Glomerular visceral epithelial cell (primary cell): ENCODE measurements at regions not wholly inside any gene's neighbourhood (a gene's known extent, or its start where the extent isn't known, plus 50 kb on each side); places are given as distances from the start of the nearest gene placed in this dataset.
"Not testable (repeated sequence)": the region's sequence is repeated elsewhere in the genome, so short reads cannot be mapped to it uniquely, and the experiment has no call there.

ENCODE experiments used
- DNase-seq: peaks from one replicate; pipeline ENCODE4 v3.0.0-alpha.2; 2016; ENCODE audit errors: extremely low spot score

DNA sequence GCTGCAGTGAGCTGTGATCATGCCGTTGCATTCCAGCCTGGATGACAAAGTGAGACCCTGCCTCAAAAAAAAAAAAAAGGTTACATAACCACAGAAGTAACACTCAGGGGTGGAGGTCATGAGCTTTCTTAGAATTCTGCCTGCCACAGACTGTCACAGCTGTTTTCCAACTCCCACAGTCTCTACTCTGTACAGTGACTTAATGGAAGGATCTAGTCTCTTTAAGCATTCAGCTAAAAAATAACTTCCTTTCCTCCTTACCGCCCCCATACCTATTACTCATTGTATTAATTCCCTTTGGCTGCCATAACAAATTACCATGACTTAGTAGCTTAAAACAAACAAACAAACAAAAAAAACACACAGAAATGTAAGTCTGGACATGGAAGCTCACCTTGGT, 99.6 kb upstream of the UBE2E1 start:
- no peak for DNase-seq

DNA sequence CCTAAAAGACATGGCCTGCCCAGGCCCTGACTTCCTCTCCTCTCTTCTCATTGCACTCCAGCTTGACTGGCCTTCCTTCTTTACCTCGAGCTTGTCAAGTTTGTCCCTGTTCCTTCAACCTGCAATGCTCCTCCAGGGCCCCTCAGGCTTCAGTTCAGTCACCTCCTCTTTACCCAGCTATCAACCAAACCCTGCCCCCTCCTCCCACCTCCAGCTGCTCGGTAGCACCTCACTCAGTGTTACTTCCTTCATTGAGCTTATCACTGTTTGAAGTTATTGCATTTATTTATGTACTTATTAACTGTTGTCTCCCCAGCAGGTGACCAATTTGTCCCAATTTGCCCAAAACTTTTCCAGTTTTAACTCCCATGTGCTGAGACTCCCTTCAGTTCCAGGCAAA, 95.8 kb upstream of the UBE2E1 start:
- no peak for DNase-seq

DNA sequence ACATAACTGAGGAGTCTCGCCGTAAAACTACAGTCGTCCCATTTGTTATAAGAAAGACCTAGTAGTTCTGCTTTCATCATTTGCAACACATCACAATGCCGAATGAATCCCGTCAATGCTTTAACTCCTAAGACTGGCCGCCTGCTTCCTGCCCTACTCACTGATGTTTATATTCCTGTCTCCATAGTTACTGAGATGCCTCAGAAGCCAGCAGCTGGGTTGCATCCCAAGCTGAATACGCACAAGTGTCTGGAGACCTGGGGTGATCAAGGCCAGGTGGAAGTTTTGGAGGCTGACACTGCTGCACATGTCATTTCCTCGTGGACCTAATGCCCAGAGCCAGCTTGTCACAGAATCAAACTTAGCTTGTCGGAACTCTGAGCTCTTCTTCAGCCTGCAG, 95.2 kb upstream of the UBE2E1 start:
- DNase-seq: peak; percentile 8

DNA sequence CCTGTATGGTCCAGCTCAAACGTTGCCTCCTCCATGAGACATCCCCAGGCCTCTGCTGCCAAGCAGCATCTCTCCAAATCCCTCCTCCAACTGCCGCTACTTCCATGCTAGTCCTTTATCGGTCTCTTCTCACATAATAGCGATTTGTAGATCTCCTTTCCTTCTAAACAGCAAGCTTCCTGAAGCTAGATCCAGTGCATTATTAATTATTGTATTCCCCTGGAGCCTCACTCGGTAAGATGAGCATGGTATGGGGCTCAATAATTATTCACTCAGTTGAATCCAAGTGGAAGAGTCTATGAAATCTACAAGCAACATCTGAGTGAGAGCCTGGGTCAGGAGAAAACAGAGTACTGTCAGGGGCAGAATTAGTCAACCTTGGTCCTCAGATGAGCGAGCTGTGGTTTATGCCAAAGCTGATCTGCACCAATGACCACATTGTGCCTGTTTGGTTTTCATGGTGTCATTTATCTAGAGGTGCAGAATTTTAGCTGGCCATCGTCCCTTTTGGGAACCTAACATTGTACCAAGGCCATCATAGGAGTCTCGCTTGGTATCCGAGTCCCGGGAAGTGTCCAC, 93.8 kb upstream of the UBE2E1 start:
- peak; percentile 52 for DNase-seq

DNA sequence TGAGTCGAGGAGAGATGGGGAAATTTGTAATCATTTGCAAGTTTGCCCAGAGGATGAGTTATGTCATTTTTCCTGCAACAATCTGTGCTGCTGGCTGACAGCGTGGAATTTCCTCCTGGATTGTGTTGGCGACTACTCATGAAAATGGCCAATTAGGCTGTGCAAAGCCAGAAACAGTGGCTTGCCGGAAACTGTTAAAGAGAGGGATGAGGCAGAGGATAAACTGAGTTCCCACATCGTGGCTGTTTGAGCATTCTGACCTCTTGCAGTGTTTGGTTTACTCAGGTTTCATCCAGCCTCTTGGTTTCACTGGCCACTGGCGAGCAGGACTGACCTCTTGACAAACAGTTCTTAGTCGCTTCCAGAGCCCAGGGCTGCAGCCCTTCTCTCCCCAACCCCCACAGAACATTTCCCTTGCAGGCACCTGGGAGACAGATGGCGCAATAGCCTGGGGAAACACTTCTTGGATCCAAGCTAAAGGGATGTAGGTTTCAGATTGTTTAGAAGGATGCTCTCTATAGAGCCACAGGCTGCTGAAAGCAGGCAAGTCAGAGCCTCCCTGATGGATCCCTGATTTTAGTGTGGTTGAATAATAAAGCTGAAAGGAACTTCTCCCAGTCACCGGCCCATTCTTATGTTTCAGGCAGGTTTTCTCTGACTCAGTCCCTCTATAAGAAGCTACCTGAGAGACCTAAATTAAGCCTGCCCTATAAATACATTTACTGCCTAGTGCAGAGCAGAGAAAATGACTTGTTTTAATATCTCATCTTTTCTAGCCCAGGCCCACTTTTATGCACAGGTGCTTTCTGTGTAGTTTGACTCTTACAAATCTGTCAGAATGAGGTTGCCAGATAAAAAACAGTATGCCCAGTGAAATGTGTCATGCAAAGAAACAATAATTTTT, 92.8 kb upstream of the UBE2E1 start:
- DNase-seq: peak; percentile 79

DNA sequence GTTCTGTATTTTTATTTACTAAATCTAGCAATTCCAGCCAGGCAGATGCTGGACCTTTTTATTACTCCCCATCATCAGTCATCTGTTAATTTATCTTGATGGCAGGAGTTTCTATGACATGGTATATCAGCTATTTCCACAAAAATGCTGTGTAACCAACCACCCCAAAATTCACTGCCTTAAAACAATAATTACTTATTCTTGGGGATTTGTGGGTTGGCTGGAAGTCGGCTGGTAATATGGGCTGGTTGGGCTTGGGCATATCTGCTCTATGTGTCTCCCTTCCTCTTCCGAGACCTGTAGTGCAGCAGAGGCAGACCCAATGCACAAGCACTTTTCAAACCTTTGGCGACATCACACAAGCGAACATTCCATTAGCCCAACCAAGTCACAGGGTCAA, 92.1 kb upstream of the UBE2E1 start:
- DNase-seq: peak; percentile 52

DNA sequence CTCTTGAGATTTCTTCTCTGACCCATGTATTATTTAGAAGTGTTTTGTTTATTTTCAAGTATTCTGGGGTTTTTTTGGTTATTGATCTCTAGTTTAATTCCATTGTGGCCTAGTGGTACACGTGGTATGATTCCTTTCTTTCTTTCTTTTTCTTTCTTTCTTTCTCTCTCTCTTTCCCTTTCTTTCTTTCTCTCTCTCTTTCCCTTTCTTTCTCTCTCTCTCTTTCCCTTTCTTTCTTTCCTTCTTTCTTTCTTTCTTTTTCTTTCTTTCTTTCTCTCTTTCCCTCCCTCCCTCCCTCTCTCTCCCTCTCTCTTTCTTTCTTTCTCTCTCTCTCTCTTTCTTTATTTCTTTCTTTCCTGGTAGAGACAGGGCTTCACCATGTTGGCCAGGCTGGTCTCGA, 85.7 kb upstream of the UBE2E1 start:
- no peak for DNase-seq

DNA sequence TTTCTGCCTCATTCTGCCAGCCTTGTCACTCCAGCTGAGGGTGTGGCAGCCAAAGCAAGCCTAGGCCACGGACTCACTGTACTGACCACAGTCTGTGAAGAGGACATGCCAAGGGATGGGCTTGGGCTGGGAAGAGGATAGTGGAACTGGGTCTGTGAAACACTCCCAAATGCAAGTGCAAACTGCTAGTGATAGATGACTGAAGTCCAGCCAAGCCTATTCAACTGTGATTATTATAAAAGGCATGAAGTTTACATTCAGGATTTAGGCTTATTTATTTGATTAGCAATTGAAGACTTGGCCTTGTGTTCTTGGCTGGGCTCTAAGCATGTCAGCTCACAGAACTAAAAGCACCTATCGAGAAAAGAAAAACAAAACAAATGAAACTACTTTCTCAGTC, 84.9 kb upstream of the UBE2E1 start:
- no peak for DNase-seq

DNA sequence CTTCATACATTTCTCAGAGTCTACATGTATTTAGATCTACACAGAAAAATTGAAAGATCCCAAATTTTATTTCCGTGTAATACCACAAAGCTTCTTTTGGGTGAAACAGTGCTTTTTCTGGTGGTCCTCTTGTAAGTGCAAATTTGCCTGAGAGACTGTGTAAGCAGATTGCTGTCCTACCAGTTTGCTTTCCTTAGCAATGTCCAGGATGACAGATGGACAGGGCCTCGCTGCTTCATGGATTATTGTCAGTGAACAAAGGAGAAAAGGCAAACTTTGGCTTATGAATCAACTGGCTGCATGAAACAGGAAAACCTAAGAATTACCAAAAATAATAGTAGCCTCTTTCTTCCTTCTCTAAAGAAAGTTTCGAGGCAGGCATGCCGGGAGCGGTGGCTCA, 82.6 kb upstream of the UBE2E1 start:
- DNase-seq: no peak

DNA sequence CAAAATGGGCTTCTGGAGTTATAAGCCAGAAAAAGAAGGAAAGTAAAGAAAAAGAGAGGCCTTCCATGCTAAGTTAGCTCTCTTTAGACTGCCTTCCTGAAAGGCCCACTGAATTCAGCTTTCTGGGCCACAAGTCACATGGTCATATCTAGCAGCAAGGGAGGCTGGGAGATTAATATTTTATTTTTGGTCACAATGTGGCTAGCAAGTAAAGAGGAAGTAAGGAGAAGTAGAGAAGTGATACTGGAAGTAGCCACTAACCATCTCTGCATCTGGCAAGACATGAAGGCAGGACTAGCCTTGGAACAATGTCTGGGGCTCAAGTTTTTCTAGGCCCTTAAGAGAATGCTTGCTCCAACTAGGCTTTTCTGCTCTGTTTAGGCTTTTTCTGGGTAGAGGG, 81.8 kb upstream of the UBE2E1 start:
- DNase-seq: no peak

DNA sequence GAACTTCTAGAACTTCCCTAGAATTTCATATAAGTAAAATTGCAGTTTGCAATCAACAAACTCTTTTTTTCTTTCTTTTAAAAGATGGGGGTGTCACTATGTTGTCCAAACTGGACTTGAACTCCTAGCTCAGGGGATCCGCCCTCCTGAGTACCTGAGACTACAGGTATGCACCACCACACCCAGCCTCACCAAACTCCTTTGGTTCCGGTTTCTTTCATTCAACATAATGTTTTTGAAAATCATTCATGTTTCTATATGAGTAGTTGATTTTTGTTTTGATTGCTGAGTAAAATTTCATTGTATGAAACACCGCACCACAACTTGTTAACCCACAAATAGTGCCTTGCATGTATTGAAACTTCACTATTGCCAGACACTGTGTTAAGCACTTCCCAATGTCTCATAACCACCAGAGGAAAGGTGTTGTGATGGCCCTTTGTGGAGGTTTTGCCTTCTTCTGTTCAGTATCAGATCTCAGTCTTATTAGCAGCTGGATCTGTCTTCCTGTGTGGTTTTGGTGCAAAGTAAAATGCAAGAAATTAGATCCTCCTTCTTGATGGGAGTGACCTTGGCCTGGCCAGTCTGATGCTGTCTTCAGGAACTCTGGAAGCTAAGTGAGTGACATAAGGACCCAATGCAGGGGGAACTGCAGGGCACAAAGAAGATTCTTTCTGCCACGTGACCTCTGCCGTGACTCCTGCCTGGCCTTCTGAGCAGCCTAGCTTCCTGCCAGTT, 78.8 kb upstream of the UBE2E1 start:
- DNase-seq: no peak

DNA sequence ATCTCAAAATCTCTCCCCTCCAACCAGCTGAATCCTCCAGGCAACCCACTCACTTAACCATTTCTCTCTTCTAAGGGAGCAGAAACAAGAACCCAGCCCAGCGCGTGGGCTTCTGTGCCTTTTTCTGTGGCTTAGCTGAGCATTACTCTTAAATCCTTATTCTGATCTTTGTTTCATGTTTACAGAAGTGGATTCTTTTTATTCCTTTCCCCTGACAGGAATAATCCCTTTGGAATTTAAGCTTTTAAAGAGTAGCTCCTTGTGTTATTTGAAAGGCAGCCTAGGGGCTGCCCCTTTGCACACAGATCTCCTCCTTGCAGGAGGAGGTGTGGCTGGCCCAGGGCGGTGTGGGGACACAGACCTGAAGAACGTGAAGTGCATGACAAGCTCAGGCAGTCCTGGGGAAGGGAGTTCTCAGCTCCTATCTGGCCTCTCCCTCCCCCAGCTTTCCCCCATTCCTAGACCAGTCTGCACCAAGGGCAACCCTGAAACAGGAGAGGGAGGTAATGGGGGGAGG, 77.1 kb upstream of the UBE2E1 start:
- no peak for DNase-seq

DNA sequence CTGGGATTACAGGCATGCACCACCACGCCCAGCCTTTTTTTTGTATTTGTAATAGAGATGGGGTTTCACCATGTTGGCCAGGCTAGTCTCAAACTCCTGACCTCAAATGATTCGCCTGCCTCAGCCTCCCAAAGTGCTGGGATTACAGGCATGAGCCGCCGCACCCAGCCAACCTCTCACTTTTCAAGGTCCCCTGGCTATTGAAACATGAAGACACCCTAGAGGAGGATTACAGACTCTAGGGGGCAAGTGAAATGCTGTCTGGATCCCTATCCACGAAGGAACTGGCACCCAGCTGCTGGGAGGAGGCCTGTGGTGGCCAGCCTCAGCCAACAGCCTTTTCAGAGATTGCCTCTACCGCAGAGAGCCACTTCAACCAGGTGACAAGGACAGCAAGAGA, 76.4 kb upstream of the UBE2E1 start:
- not testable (repeated sequence) for DNase-seq

DNA sequence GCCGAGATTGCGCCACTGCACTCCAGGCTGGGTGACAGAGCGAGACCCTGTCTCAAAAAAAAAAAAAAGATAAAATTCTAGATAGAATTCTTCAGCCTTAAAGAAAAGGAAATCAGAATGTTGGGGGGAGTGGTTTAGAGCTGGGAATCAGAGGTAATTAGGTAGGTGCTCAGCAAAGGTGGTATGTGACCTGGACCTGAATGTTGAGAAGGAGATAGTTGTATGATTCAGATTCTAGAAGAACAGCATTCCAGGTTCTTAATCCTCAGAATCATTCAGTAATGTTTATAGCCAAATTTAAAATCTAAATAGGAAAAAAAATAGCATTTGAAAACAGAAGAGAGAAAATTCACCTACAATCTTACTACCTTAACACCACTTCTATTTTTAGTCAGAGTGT, 71.3 kb upstream of the UBE2E1 start:
- no peak for DNase-seq

DNA sequence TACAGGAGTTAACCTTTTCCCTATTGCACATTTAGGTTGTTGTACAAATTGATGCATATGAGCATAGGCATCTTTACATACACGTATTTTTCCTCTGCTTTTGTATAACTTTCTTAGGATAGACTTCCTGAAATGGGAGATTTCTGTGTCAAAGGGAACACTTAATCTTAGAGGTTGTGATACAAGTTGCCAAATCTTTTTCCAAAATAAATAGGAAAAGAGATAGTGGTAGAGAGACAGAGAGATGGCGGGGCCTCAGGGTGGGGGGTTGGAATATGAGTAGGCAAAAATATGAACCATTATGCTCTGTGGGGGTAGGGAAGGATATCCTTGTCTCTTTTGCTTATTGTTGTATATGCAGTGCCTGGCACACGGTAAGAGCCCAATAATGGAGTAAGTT, 70.7 kb upstream of the UBE2E1 start:
- no peak for DNase-seq

DNA sequence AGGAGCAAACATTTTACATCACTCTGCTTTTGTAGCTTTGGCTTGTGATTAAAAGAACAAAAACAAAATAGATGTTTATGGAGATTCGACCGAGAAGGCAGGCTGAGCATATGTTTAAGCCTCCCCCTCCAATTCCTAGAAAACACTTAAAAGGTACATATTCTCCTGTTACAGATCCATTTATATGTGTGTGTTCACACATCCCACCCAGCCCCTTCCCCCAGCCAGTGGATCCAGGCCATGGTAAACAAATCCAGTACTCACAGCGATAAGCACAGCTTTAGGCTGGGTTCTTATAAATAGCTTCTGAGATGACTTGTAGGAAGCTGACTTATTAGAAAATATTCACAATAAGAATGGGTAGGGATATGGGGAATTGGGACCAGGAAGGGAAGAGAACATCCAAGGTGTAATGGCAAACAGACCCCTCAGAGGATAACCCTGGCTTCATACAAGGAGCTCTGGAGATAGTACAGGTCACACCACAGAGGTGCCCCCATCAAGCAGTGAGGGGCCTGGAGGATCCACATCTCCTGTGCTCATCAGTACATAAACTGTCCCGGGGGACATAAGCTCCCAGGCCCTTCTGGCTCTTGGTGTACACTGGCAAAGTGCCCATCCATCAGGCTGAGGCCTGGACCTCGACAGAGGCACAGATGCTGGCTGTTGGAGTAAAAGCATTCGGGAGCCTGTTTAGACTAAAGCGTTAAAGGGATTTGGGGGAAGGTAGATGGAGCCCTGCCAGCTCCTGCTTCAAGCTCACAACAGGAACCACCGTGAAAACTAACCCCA, 70.0 kb upstream of the UBE2E1 start:
- no peak for DNase-seq

DNA sequence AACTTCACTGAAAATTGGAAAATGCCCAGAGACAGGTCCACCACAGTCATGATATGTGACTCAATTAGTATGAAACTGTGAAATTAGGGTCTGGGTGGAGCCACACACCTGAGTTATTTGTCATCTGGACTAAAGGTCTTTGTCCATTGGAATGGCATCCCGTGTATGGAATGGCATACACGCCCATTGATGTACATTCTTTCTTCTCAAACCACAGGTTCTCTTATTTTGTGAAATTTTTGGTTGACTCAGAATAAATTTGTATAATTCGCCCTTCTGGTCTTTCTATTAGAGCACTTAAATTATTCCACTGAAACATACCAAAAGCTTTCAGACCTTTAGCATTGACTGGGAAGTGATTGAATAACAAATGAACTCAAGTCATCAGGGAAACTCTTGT, 66.8 kb upstream of the UBE2E1 start:
- no peak for DNase-seq

DNA sequence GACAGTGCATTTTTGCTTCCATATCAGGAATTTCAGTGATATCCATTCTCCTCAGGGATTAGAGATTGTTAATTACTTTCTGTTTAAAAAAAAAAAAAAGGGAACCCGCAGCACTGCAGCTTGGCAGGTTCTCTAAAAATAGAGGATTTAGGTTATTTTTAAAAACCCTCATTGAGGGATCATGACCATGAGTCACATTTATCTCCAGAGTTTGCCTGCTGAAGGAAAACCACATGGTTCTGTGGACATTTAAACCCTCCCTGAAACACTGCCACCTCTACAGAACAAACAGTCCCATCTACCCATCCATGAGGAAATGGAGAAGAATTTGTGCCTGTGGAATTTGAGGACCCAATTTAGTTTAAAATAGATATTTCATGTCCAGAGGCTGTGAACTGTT, 66.2 kb upstream of the UBE2E1 start:
- DNase-seq: peak; percentile 55

DNA sequence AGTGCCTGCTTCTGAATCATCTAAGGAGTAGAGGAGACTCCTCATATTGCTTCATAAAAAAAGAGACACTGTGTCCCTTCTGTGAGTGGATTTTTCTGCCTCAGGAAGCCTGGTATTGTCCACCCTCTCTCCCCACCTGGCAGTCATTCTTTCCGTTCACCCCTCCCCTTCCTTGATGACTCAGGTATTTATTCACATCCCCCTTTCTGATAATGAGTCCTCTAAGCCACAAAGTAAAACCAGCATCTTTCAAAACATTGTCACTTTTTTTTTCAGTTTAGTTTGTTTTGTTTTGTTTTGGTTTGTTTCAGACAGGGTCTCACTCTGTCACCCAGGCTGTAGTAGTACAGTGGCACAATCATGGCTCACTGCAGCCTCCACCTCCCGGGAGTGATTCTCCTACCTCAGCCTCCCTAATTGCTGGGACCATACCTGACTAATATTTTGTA, 65.2 kb upstream of the UBE2E1 start:
- DNase-seq: peak; percentile 39

DNA sequence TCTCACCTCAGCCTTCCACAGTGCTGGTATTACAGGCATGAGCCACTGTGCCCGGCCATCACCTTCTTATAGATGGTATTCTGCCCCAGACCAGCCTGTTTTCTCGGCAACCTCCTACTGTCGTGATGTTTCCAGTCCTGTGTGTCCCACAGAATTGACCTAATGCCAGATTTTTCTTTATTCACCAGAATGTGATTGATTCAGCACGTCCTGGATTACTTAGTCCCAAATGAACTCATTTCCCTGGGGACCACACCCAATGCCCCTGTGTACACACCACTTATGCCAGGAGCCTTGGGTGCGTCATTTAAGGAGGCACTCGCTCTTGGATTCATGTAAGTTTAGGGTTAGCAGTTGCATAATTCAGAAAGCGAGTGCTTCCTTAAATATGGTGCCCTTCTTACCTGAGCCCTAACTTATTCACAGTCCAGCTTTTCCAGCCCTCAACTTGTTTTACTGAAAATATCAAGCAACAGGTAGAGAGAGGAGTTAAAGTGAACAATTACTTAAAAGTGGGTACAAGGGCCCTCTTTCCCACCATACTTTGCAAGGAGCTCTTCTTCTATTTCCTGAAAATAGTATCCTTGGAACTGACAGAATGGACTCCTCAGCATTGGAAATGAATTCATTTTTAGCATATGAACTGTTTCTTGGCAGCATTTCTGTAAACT, 64.6 kb upstream of the UBE2E1 start:
- DNase-seq: no peak

DNA sequence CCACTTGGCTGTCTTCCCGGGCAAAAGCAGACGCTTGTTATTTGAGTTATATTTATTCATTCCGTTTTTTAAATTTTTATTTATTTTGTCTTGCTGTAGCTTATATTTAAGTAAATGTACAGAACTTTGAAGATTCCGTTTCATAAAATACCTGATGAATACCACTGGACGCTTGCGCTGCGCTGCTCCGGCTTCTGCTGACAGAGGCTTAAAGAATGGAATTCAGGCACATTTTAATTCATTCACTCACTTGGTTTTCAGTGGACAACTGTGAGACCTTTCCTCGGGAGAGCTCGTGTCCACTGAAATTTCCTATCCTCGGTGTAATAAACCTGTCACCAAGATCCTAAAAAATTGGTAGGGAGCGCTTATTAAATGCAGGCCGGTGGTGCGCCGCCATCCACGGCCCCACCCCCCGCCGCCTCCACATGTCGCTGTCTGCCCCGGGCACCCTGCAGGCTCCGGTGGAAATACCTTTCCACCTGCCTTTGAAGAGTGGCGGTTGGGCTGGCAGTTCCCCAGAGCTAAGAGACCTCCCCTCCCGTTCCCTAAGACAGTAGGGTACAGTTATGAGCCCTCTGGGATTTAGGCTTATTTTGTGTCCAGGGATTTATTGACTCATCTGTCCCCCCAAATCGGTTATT, 62.5 kb upstream of the UBE2E1 start:
- no peak for DNase-seq
